H9 (cell line): ENCODE measurements at regions not wholly inside any gene's neighbourhood (a gene's known extent, or its start where the extent isn't known, plus 50 kb on each side); places are given as distances from the start of the nearest gene placed in this dataset.

ENCODE experiments used
- DNase-seq: peaks from one replicate; pipeline ENCODE4 v3.0.0-alpha.2; 2017
- H2AFZ ChIP-seq: one replicate; pipeline ENCODE4 v1.6.1; 2013; ENCODE audit warnings: mild to moderate bottlenecking, low read length, control low read depth, moderate library complexity
- H2AK5ac ChIP-seq: 2 replicates; pipeline ENCODE4 v1.6.1; 2013; ENCODE audit warnings: low read length, control low read depth, mixed read lengths; ENCODE audit not compliant: insufficient read length
- H2BK120ac ChIP-seq: one replicate; pipeline ENCODE4 v1.6.1; 2013; ENCODE audit warnings: low read depth, mild to moderate bottlenecking, low read length, control low read depth, inconsistent platforms; ENCODE audit not compliant: poor library complexity, severe bottlenecking
- H2BK12ac ChIP-seq: 2 replicates; pipeline ENCODE4 v1.6.1; 2013; ENCODE audit warnings: low read length, control low read depth, mixed read lengths, low read depth; ENCODE audit not compliant: insufficient read length
- H2BK15ac ChIP-seq: 2 replicates; pipeline ENCODE4 v1.6.1; 2013; ENCODE audit warnings: low read depth, low read length, control low read depth
- H2BK20ac ChIP-seq: one replicate; pipeline ENCODE4 v1.6.1; 2013; ENCODE audit warnings: low read depth, mild to moderate bottlenecking, low read length, control low read depth, inconsistent platforms; ENCODE audit not compliant: poor library complexity, severe bottlenecking
- H2BK5ac ChIP-seq: 2 replicates; pipeline ENCODE4 v1.6.1; 2013; ENCODE audit warnings: low read length, control low read depth, mixed read lengths; ENCODE audit not compliant: insufficient read length
- H3K14ac ChIP-seq: 2 replicates; pipeline ENCODE4 v1.6.1; 2013; ENCODE audit warnings: low read length, control low read depth; ENCODE audit not compliant: insufficient read depth
- H3K18ac ChIP-seq: 2 replicates; pipeline ENCODE4 v1.6.1; 2013; ENCODE audit warnings: low read depth, mild to moderate bottlenecking, mixed read lengths, low read length, control low read depth; ENCODE audit not compliant: insufficient read length
- H3K23ac ChIP-seq: 2 replicates; pipeline ENCODE4 v1.6.1; 2013; ENCODE audit warnings: low read length, control low read depth, mixed read lengths, low read depth; ENCODE audit not compliant: insufficient read length
- H3K23me2 ChIP-seq: 2 replicates; pipeline ENCODE4 v1.6.1; 2013; ENCODE audit warnings: low read depth, mild to moderate bottlenecking, mixed read lengths, low read length, control low read depth; ENCODE audit not compliant: insufficient read length, poor library complexity, severe bottlenecking
- H3K27ac ChIP-seq: 2 replicates; pipeline ENCODE4 v1.5.1; 2013; ENCODE audit warnings: low read length, control low read depth, mixed read lengths, low read depth; ENCODE audit not compliant: insufficient read length
- H3K27me3 ChIP-seq: 2 replicates; pipeline ENCODE4 v1.6.1; 2013; ENCODE audit warnings: low read length, control low read depth, inconsistent platforms; ENCODE audit not compliant: insufficient read depth
- H3K4ac ChIP-seq: 2 replicates; pipeline ENCODE4 v1.6.1; 2013; ENCODE audit warnings: low read depth, mild to moderate bottlenecking, control low read depth, inconsistent platforms, low read length, moderate library complexity
- H3K4me1 ChIP-seq: 2 replicates; pipeline ENCODE4 v1.6.1; 2013; ENCODE audit warnings: low read length, control low read depth, inconsistent platforms; ENCODE audit not compliant: insufficient read depth
- H3K4me2 ChIP-seq: 2 replicates; pipeline ENCODE4 v1.6.1; 2013; ENCODE audit warnings: low read length, control low read depth, mixed read lengths; ENCODE audit not compliant: insufficient read length, insufficient read depth
- H3K56ac ChIP-seq: 2 replicates; pipeline ENCODE4 v1.6.1; 2013; ENCODE audit warnings: low read depth, mild to moderate bottlenecking, mixed read lengths, low read length, control low read depth; ENCODE audit not compliant: insufficient read length
- H3K79me1 ChIP-seq: 2 replicates; pipeline ENCODE4 v1.6.1; 2013; ENCODE audit warnings: low read depth, mild to moderate bottlenecking, moderate library complexity, low read length, control low read depth, inconsistent platforms; ENCODE audit not compliant: insufficient read depth, poor library complexity, severe bottlenecking
- H3K79me2 ChIP-seq: 2 replicates; pipeline ENCODE4 v1.6.1; 2013; ENCODE audit warnings: low read length, control low read depth, inconsistent platforms; ENCODE audit not compliant: insufficient read depth
- H3K9ac ChIP-seq: 2 replicates; pipeline ENCODE4 v1.6.1; 2013; ENCODE audit warnings: low read length, control low read depth, mixed read lengths; ENCODE audit not compliant: insufficient read length; ENCODE audit errors: extremely low read depth
- H3K9me3 ChIP-seq: one replicate; pipeline ENCODE4 v1.6.1; 2013; ENCODE audit warnings: low read depth, low read length, inconsistent platforms; ENCODE audit not compliant: control insufficient read depth
- H3T11ph ChIP-seq: one replicate; pipeline ENCODE4 v1.6.1; 2013; ENCODE audit warnings: mild to moderate bottlenecking, low read length, control low read depth, inconsistent platforms
- H4K20me1 ChIP-seq: one replicate; pipeline ENCODE4 v1.6.1; 2013; ENCODE audit not compliant: control insufficient read depth, insufficient read length, insufficient read depth
- H4K5ac ChIP-seq: 2 replicates; pipeline ENCODE4 v1.6.1; 2013; ENCODE audit warnings: low read depth, mild to moderate bottlenecking, mixed read lengths, low read length, control low read depth; ENCODE audit not compliant: insufficient read length
- H4K8ac ChIP-seq: replicated peaks from 2 replicates; pipeline ENCODE4 v1.6.1; 2013; ENCODE audit warnings: low read length, control low read depth, mixed read lengths, low read depth; ENCODE audit not compliant: insufficient read length
- H4K91ac ChIP-seq: 2 replicates; pipeline ENCODE4 v1.6.1; 2013; ENCODE audit warnings: low read depth, mild to moderate bottlenecking, moderate library complexity, mixed read lengths, low read length, control low read depth; ENCODE audit not compliant: insufficient read length
- H3K27ac Mint-ChIP-seq, 3 experiments: 2 replicates in 2 of 3; 3 replicates in 1 of 3; pipeline ENCODE4 v1.8.0; 2020 to 2021; ENCODE audit warnings: mixed read lengths in 3 of 3, mild to moderate bottlenecking in 1 of 3, moderate library complexity in 1 of 3
- H3K27me3 Mint-ChIP-seq: 2 replicates; pipeline ENCODE4 v1.8.0; 2021; ENCODE audit warnings: low read depth, mild to moderate bottlenecking, moderate library complexity, mixed read lengths
- H3K36me3 Mint-ChIP-seq, 3 experiments: 2 replicates in 2 of 3; 3 replicates in 1 of 3; pipeline ENCODE4 v1.8.0; 2020 to 2021; ENCODE audit warnings: low read depth in 3 of 3, mixed read lengths in 3 of 3; ENCODE audit not compliant: insufficient read depth in 1 of 3
- H3K4me1 Mint-ChIP-seq, 2 experiments: 2 replicates each; pipeline ENCODE4 v1.8.0; 2020; ENCODE audit warnings: mixed read lengths in 2 of 2
- H3K4me3 Mint-ChIP-seq, 2 experiments: 2 replicates in 1 of 2; 3 replicates in 1 of 2; pipeline ENCODE4 v1.8.0; 2020 to 2021; ENCODE audit warnings: mild to moderate bottlenecking in 2 of 2, mixed read lengths in 2 of 2, moderate library complexity in 1 of 2
- H3K9me3 Mint-ChIP-seq, 2 experiments: 2 replicates in 1 of 2; 3 replicates in 1 of 2; pipeline ENCODE4 v1.8.0; 2020; ENCODE audit warnings: mild to moderate bottlenecking in 2 of 2, mixed read lengths in 2 of 2, moderate library complexity in 1 of 2
- WGBS: extraction: QIAGEN DNeasy Blood & Tissue Kit; methylation state at CpG from one replicate; pipeline ENCODE4 v1.1.7; 2013; ENCODE audit warnings: missing lambda C conversion rate, low lambda C conversion rate, mixed read lengths; ENCODE audit not compliant: insufficient read length; ENCODE audit errors: extremely low coverage; 5-methylcytosine and 5-hydroxymethylcytosine counted together
- TF ChIP-seq, protein P1 (sequence below): fragments of 200-600 bp; sonication (generic); conservative IDR thresholded peaks from 3 replicates; pipeline ENCODE4 v1.8.0; 2021; ENCODE audit warnings: antibody characterized with exemption, mild to moderate bottlenecking

DNA sequence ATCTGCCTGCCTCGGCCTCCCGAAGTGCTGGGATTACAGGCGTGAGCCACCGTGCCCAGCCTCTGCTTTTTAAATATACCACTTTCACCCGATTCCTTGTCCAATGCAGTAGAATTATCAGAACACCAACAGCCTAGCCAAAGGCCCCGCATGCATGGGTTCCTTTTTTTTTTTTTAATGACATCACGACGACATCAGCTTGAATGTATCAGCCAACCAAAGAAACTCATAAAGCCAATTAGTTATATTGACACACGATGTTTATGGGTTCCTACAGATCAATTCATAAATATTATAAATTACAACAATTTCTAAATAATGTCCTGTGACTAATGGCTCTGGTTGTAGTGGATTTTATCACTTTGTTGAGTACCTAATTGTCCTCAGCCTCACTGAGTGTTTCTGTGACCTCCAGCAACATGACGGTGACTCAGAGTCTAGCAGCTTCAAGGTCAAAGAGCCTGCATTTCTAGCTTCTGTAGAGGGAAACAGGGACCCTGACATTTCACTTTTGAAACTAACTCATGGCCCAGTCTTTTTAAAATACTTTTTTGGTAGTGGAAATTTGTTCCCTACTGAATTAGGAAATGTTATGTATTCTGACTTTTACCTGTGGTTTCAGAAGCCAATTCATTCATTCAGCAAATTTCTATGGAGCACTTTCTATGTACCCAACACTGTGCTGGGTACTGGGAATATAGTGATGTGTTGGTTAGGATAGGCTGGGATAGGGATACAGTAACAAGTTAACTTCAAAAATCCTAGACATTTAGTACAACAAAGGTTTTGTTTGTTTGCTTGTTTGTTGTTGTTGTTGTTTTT lies 144.1 kb downstream of the SUDS3 start:
- Mint-ChIP-seq H3K36me3 (no peaks in the 10 kb centered on the region; a peak in 1 of 7 replicates), H3K4me1 (peaks cover 5% of the 10 kb centered on the region in 2 experiments), H3K9me3 (no peaks in the 10 kb centered on the region; a peak in 1 of 5 replicates), H3K4me3 (no peak overlapping the region), H3K27me3 (peaks cover 1% of the 10 kb centered on the region; the same call in 1 of the 2 replicates), H3K27ac (no peak overlapping the region)
- Histone ChIP-seq H4K20me1 (no peaks in the 10 kb centered on the region), H4K8ac (no peak overlapping the region), H3K79me2 (no peaks in the 10 kb centered on the region), H3K23ac (no peak overlapping the region), H2AK5ac (no peak overlapping the region), H3K14ac (no peak overlapping the region), H4K91ac (no peak overlapping the region), H3K4me1 (no peaks in the 10 kb centered on the region; the same call in 1 of the 2 replicates), H3K4ac (no peak overlapping the region), H3K79me1 (no peaks in the 10 kb centered on the region), H2BK12ac (no peak overlapping the region), H3K9me3 (no peaks in the 10 kb centered on the region), H3K56ac (no peak overlapping the region), H3K27ac (no peak overlapping the region), H2AFZ (no peak overlapping the region), H3T11ph (no peak overlapping the region), H2BK15ac (no peak overlapping the region), H3K23me2 (no peaks in the 10 kb centered on the region), H2BK120ac (no peak overlapping the region), H4K5ac (no peak overlapping the region), H3K9ac (no peak overlapping the region), H2BK5ac (no peak overlapping the region), H2BK20ac (no peak overlapping the region), H3K27me3 (no peaks in the 10 kb centered on the region; the same call in 1 of the 2 replicates), H3K18ac (no peak overlapping the region), H3K4me2 (no peak overlapping the region)
- no peak for DNase-seq
- no CpG with 5 or more reads among the region's 10 CpGs for WGBS
- TF ChIP-seq, protein P1, sequence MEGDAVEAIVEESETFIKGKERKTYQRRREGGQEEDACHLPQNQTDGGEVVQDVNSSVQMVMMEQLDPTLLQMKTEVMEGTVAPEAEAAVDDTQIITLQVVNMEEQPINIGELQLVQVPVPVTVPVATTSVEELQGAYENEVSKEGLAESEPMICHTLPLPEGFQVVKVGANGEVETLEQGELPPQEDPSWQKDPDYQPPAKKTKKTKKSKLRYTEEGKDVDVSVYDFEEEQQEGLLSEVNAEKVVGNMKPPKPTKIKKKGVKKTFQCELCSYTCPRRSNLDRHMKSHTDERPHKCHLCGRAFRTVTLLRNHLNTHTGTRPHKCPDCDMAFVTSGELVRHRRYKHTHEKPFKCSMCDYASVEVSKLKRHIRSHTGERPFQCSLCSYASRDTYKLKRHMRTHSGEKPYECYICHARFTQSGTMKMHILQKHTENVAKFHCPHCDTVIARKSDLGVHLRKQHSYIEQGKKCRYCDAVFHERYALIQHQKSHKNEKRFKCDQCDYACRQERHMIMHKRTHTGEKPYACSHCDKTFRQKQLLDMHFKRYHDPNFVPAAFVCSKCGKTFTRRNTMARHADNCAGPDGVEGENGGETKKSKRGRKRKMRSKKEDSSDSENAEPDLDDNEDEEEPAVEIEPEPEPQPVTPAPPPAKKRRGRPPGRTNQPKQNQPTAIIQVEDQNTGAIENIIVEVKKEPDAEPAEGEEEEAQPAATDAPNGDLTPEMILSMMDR = no peak
